ENCODE measurements at regions not wholly inside any gene's neighbourhood (a gene's known extent, or its start where the extent isn't known, plus 50 kb on each side); places are given as distances from the start of the nearest gene placed in this dataset.
"Not testable (repeated sequence)": the region's sequence is repeated elsewhere in the genome, so short reads cannot be mapped to it uniquely, and the experiment has no call there.

DNA sequence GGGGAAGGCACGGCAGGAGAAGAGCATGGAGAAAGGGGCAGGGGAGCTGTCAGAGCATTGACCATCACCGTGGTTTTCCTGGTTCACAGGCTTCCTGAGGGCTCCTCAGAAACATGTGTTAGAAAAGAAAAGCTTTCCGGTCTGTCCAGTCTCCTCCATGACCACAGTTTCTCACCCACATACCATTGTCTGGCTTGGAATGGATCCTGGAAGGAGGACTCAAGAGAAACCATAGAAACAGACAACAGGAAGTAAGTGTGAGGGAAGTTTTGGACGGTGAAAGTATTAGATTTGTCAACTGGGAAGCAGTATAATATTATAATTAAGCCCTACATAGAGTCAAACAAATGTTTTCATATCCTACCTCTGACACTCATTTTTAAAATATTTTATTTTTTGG is 52.7 kb upstream of the NOTCH2NLA start:
- H3K4me3 ChIP-seq (ENCODE audit: low read depth, poor library complexity, severe bottlenecking); DNase-seq (ENCODE audit: low spot score in 2 of 2); intact Hi-C loops (cut with DNase I; ENCODE audit: low total_unique reads): not testable (repeated sequence)
- WGBS, 2 donors: no CpG with 5 or more reads among the region's 4 CpGs

GRCh38 chr1:146278758-146279157 is 49.9 kb upstream of the NOTCH2NLA start:
- intact Hi-C loops (cut with DNase I; ENCODE audit: low total_unique reads); DNase-seq (ENCODE audit: low spot score in 2 of 2); H3K4me3 ChIP-seq (ENCODE audit: low read depth, poor library complexity, severe bottlenecking): not testable (repeated sequence)
- WGBS, 2 donors: no CpG with 5 or more reads among the region's 2 CpGs
